LNCAP (cell line): ENCODE measurements at regions not wholly inside any gene's neighbourhood (a gene's known extent, or its start where the extent isn't known, plus 50 kb on each side); places are given as distances from the start of the nearest gene placed in this dataset.

Experiments
- CTCF ChIP-seq: fragments of 450-650 bp; IDR thresholded peaks from 2 replicates; pipeline ENCODE4 v1.5.1; 2017; ENCODE audit warnings: mild to moderate bottlenecking

GRCh38 chr17:5705081-5705875, 121.0 kb upstream of the NLRP1 start:
- TF ChIP-seq CTCF = peak; percentile 38; the same call in 1 of the 2 replicates

- TF ChIP-seq CTCF = no peak
Observed at GRCh38 chr17:5705876-5706576, 121.7 kb upstream of the NLRP1 start.

- peak; percentile 91 for TF ChIP-seq CTCF
Observed at GRCh38 chr17:5706577-5707210, 122.4 kb upstream of the NLRP1 start.

- TF ChIP-seq CTCF = no peak
Observed at GRCh38 chr17:5707482-5707881, 123.2 kb upstream of the NLRP1 start.

- no peak for TF ChIP-seq CTCF
Observed at GRCh38 chr17:5708344-5708743, 124.0 kb upstream of the NLRP1 start.

- no peak for TF ChIP-seq CTCF
Observed at GRCh38 chr17:5711344-5711743, 127.0 kb upstream of the NLRP1 start.

GRCh38 chr17:5714993-5715392, 130.7 kb upstream of the NLRP1 start:
- no peak for TF ChIP-seq CTCF
